ENCODE measurements at regions not wholly inside any gene's neighbourhood (a gene's known extent, or its start where the extent isn't known, plus 50 kb on each side); places are given as distances from the start of the nearest gene placed in this dataset.

DNA sequence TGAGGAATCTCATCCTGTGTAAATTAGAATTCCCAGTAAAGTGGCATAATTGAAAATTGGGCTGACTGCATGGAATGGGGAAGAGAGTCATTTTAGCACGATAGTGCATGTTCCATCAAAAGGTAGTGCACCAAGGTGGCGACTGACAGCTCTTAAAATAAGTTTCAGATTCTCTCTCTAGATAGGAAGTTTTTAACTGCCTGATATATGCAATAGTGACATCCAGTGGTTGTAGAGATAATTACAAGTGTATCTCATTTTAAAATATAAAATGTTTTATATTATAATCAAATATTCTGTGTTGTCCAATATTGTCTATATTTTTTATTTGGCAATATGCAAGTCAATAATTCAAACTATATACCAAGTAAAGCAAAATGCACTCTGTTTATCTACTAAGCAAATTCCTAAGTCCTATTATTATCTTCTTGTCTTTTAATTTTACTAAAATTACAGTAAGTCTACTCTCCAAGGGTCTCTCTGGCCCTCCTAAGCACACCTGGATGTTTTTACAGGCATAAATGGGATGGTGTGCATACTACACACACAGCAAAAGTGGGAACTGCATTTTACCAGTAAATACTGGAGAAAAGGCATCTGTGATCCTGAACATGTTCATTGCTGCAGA, 397.7 kb upstream of the HNRNPA3 start:
- DNase-seq (ENCODE audit: low read depth): no peak

GRCh38 chr2:176817061-176817565, 395.5 kb upstream of the HNRNPA3 start:
- no peak for DNase-seq (ENCODE audit: low read depth)

GRCh38 chr2:176818076-176818475, 394.5 kb upstream of the HNRNPA3 start:
- DNase-seq (ENCODE audit: low read depth): no peak

GRCh38 chr2:176818617-176819016, 394.0 kb upstream of the HNRNPA3 start:
- no peak for DNase-seq (ENCODE audit: low read depth)

GRCh38 chr2:176819306-176819705, 393.3 kb upstream of the HNRNPA3 start:
- DNase-seq (ENCODE audit: low read depth): no peak

- DNase-seq (ENCODE audit: low read depth): no peak
Observed at GRCh38 chr2:176820371-176820932, 392.1 kb upstream of the HNRNPA3 start.

DNA sequence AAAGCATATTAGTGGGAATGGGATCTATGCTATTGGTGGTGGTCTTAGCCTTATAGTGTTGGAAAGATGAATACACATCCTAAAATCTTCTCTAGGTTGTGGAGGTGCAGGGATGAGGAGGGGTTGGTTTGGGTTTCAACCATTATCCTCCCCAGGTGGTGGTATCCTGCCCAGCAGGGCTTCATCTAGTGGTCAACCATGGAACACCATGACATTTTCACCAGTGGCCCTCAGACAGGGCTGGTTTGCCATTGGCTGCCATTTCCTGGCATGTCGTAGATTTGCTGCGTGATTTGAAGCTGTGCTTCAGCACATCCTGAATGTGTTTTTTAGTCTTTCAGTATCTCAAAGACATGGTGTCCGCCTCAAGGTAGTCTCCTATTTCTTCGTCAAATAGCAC, 391.2 kb upstream of the HNRNPA3 start:
- no peak for DNase-seq (ENCODE audit: low read depth)

- DNase-seq (ENCODE audit: low read depth): no peak
Observed at GRCh38 chr2:176822060-176822459, 390.5 kb upstream of the HNRNPA3 start.

DNA sequence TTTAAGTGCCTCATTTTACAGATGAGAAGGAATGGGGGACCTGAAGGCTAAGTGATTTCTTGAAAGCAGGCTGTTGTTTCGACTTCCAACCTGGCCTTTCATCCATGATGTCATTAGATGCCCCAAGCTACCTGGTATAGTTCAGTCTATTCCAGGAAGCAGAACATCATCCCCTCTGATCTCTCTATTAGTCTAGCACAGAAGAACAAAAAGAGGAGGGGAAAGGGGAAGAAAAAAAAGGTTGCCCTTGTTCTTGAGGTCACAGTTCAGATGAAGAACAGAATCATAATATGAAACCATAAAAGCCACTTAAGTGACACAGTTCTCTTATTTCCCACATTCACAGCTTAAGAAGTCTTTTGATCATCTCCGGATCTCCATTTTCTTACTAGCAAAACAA, 386.2 kb upstream of the HNRNPA3 start:
- DNase-seq (ENCODE audit: low read depth): no peak

- DNase-seq (ENCODE audit: low read depth): peak; percentile 21
Observed at GRCh38 chr2:176826984-176827668, 385.5 kb upstream of the HNRNPA3 start.

DNA sequence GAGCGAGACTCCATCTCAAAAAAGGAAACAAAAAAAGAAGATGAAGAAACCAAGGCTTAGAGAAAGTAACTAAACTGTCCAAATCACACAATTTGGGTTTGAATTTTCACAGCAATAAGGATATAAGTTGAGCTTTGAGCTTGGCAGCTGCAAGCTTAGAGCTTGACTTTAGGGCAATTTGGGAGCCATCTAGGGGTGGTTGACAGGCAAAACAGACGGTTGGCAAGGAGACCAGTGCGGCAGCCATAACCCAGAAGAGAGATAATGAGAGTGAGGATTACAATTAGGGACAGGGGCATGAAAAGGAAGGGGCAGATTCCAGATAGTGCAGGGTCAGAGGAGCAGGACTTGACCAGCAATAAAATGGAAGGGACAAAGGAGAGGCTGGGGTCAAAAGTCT, 382.2 kb upstream of the HNRNPA3 start:
- DNase-seq (ENCODE audit: low read depth): no peak

DNA sequence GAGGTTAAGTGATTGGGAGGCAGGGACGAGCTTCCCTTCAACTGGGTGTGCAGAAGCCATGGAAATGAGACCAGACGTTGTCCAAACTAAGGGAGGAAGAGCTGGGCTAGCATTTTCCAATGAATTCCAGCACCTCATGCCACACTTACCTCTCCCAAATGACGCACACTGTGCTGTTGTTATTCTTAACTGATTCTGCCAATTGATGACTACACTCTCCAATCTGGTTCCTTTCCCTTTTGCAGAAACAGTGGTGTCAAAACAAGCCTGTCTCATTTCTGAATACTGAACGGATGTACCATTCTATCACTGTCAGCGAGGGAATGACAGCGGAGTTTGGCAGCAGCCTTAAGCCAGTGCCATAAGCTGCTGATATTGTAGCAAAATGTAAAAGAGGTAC, 380.5 kb upstream of the HNRNPA3 start:
- no peak for DNase-seq (ENCODE audit: low read depth)

DNA sequence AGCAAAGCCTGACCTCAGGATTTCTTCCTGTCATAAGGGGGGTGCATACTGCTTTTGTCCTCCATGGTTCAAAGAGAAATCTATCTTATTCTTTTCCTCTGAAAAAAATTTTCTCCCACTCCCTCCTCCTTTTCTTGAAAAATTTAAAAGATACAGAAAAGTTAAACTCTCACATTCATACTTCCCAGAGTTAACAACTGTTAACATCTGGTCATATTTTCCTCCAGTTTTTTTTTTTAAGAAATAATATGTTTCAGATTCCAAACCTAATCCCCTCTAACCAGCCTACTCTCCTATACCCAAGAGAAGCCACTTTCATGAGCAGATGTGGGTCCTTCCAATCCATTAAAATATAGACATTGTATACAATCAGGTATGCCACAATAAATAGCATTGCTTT, 378.9 kb upstream of the HNRNPA3 start:
- no peak for DNase-seq (ENCODE audit: low read depth)

DNA sequence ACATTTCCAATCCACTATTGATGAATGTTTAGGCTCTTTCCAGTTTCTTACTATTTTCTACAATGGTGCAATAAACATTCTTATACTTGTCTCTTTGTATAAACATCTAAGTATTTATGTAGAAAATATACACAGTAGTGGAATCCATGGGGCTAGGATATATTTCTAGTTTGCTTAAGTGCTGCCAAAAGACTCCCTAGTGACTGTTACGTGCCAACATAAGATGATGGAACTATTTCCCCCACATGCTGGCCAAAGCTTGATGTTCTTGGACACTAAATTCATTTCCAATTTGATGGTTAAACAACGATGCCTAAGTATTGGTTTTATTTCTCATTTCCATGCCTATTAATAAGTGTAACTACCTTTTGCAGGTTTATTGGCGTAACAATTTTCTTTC, 378.4 kb upstream of the HNRNPA3 start:
- DNase-seq (ENCODE audit: low read depth): no peak

DNA sequence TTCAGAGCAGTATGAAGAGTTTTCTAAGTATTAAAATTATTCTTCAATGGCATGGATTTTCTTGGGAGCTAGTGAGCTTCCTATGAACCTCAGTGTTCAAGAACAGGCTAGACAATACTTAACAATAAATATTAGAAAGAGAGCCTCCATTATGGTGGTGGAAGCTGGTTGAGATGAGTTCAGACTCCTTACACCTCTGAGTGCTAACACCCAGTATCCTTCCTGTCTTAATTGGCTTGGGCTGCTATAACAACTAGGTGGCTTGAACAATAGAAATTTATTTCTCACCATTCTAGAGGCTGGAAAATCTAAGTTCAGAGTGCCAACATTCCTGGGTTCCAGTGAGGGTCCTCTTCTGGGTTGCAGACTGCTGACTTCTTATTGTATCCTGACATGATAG, 369.4 kb upstream of the HNRNPA3 start:
- DNase-seq (ENCODE audit: low read depth): no peak

DNA sequence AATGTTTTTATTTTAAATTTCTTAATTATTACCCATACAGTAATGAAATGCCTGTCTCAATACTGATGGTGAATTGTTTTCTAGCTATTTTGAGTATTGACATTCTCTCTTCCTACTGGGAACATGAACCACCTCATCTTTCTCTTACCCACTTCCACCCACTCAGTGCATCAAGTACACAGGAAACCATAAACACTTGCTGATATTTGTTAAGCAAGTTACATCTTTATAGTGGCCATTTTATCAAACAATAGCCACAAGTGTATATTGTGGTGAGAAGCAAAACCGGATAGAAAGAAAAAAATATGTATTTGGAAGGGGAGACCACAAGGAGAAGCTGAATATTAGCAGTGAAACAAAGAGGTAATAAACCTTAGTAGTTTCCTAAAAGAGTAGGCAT, 368.1 kb upstream of the HNRNPA3 start:
- no peak for DNase-seq (ENCODE audit: low read depth)

DNA sequence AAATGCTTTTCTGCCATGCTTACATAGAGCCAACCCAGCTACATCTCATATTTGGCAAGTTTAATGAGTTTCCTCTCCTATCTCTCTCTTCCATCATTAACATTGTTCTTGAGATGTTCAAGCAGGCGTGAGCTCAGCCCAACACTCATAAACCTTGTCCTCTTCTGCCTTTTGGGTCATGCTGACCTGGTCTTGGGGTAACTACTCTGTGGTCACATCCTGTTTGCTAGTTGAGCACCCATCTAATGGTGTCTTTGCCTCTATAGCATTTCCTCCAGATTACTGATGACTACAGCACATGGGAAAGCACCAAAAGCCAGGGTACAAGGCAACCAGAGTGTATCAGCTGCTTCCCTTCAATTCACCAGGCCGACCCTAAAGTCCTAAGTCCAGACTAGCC, 366.9 kb upstream of the HNRNPA3 start:
- no peak for DNase-seq (ENCODE audit: low read depth)

DNA sequence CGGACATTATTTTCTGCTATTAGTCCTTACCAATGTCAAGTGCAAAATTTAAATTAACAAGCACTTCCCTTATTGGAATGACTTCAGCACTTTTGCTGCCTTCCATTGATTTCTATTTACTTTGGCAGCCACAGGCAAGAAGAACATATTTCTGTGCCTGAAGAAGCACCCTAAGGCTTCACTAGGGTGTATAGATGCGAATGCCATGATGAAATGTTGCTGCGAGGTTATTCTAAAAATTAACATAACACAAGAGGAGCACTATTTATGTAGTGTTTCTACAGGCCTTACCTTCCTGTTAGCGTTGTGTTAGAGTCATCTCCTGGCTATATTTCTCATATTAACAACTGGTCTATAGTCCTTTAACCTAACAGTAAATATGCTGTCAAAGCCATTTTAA, 365.0 kb upstream of the HNRNPA3 start:
- DNase-seq (ENCODE audit: low read depth): no peak

GRCh38 chr2:176848844-176849243, 363.8 kb upstream of the HNRNPA3 start:
- no peak for DNase-seq (ENCODE audit: low read depth)

- no peak for DNase-seq (ENCODE audit: low read depth)
Observed at GRCh38 chr2:176851200-176851888, 361.2 kb upstream of the HNRNPA3 start.

DNA sequence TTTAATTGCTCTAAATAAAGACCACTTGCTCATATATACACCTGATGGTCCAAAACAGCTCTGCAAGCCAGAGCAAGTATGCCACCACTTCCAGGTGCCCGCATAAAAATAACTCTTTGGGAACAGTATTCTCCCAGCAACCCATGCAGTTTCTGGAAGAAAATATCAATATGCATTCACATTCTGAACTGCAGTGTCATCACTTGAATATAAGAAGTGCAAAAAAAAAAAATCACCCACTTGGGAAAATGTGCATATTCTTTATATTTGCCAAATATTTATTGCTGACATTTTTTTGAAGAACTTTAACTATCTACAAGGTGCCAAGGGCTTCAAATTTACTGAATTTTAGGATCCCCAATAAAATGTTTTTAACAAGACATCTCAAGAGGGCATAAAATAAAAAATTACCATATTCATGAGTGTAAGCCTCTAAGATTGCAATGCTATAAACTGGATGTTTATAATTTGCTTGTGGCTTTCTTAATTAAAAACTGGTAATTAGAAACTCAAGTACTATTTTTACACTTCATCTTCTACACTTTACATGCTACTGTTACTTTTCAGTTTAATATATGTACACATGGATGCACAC, 360.6 kb upstream of the HNRNPA3 start:
- DNase-seq (ENCODE audit: low read depth): no peak

DNA sequence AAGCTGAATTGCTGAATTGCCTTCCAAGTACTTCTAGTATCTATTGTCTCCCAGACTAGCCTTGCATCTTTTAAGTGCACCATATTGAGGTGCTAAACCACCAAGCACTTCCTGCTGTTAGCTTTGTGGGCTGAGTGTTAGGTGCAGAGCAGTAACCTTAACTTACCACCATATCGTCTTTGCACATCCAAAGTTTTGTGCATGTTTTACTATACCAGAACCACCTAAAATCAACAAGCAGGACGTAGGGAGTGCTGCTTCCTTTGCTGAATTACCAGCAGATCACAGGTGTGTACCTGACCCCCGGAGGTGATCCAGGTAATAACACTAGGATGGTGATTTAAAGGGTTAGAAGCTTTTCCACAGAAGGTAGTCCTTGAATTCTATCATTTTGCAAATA, 359.9 kb upstream of the HNRNPA3 start:
- DNase-seq (ENCODE audit: low read depth): no peak

DNA sequence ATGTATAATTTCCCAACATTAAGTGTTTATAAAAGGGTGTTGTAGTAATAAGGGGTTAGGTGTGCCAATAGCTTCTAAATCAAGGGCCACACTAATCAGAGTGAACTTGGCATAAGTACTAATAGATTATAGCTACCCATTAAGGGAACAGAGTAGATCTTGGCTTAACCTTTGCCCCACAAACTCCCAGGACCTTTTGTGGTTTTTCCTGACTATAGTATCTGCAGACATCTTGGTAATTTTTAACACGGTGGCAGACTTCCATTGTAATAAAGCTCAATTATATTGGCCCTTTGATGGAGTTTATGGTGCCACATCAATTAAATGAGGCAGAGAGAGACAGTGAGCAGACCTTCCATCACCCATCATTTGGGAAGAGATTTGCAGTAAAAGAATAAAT, 358.5 kb upstream of the HNRNPA3 start:
- no peak for DNase-seq (ENCODE audit: low read depth)
